ENCODE measurements at regions not wholly inside any gene's neighbourhood (a gene's known extent, or its start where the extent isn't known, plus 50 kb on each side); places are given as distances from the start of the nearest gene placed in this dataset.

GRCh38 chr17:70368011-70368410 lies 198.7 kb downstream of the KCNJ2 start:
- Histone ChIP-seq H3K36me3 (ENCODE audit: control insufficient read depth in 2 of 2, extremely low read depth in 1 of 2, insufficient read depth in 2 of 2, low read length in 2 of 2) (no peaks in the 10 kb centered on the region), H3K9me3 (replicated peaks; ENCODE audit: control insufficient read depth, insufficient read depth, low read length) (no peaks in the 10 kb centered on the region), H3K27me3 (ENCODE audit: control insufficient read depth in 2 of 2, insufficient read depth in 2 of 2, low read length in 2 of 2) (no peaks in the 10 kb centered on the region), H3K4me3 (replicated peaks in 1 of 3; ENCODE audit: insufficient read depth in 1 of 3, low read depth in 1 of 3, low read length in 3 of 3) (no peak overlapping the region), H3K4me1 (ENCODE audit: control insufficient read depth, extremely low read depth, insufficient read depth, low read length) (no peaks in the 10 kb centered on the region), H2AFZ (ENCODE audit: low read depth, low read length) (no peak overlapping the region), H3K4me2 (ENCODE audit: insufficient read depth, low read length) (no peak overlapping the region), H4K20me1 (replicated peaks; ENCODE audit: control insufficient read depth, extremely low read depth, insufficient read depth, low read length) (no peaks in the 10 kb centered on the region), H3K9me1 (replicated peaks; ENCODE audit: control insufficient read depth, extremely low read depth, insufficient read depth, low read length) (no peaks in the 10 kb centered on the region), H3K9ac (replicated peaks; ENCODE audit: extremely low read depth, insufficient read depth, low read length) (no peak overlapping the region), H3K79me2 (ENCODE audit: control insufficient read depth, insufficient read depth, low read length) (no peaks in the 10 kb centered on the region), H3K27ac (ENCODE audit: insufficient read depth, low read depth, low read length) (no peak overlapping the region)
- ChIA-PET CTCF (no interaction called here), POLR2A (interaction anchor here (0.6 kb wide), 1 partner anchor 198 kb away, joined by 3 read pairs; no protein-coding TSS in a partner anchor)
- DNase-seq (ENCODE audit: low read depth, low spot score) (no peak), FAIRE-seq (no peak)
- intact Hi-C loops (cut with micrococcal nuclease) (no loop called here), dilution Hi-C loops (cut with MboI; ENCODE audit: extremely low pct_ligation_motif_present, low sequenced_read_pairs) (no loop called here)
- TF ChIP-seq CTCF (IDR thresholded peaks at IDR 0.05; ENCODE audit: extremely low read depth in 1 of 2, insufficient read depth in 1 of 2, low read depth in 1 of 2, low read length in 2 of 2) (no peak), FOS (IDR thresholded peaks at IDR 0.05; ENCODE audit: borderline replicate concordance, insufficient read depth, low read length) (no peak), EZH2 (IDR thresholded peaks at IDR 0.05; ENCODE audit: borderline replicate concordance, low read depth, low read length, severe bottlenecking) (no peak), MYC (IDR thresholded peaks at IDR 0.05; ENCODE audit: low read depth, low read length) (no peak), GATA2 (IDR thresholded peaks at IDR 0.05; ENCODE audit: insufficient read depth, insufficient read length, low read depth, low read length) (no peak), JUN (IDR thresholded peaks at IDR 0.05; ENCODE audit: borderline replicate concordance, insufficient read depth, insufficient read length, low read depth) (no peak), POLR2A (IDR thresholded peaks at IDR 0.05; ENCODE audit: low read depth, low read length) (no peak), MAX (IDR thresholded peaks at IDR 0.05; ENCODE audit: insufficient read depth, insufficient read length) (no peak)
- BruUV-seq (replicated peaks), result no TSS peak

All from endothelial cell of umbilical vein (primary cell).